WTC11 (cell line): ENCODE measurements at regions not wholly inside any gene's neighbourhood (a gene's known extent, or its start where the extent isn't known, plus 50 kb on each side); places are given as distances from the start of the nearest gene placed in this dataset.

Experiments used
- ATAC-seq: fragments of 200-7000 bp; cut with Tn5 transposase; 2 replicates; pipeline ENCODE4 v1.10.0; 2021; ENCODE audit warnings: mild to moderate bottlenecking, moderate library complexity
- CTCF ChIA-PET: fragments of 300-600 bp; sonication (Branson Sonifier 250); formaldehyde crosslinking; loops from one replicate; lab custom pipeline; 2021; ENCODE audit warnings: antibody characterized with exemption; lab: Charles Lee
- POLR2A ChIA-PET: fragments of 350-600 bp; sonication (Branson Sonifier 250); formaldehyde crosslinking; loops from one replicate; lab custom pipeline; 2021; ENCODE audit warnings: antibody characterized with exemption; lab: Charles Lee
- DNase-seq: peaks from one replicate; pipeline ENCODE4 v3.0.0; 2021; ENCODE audit warnings: low spot score
- H3K27ac Mint-ChIP-seq: 2 replicates; pipeline ENCODE4 v1.8.0; 2021; ENCODE audit warnings: mixed read lengths
- H3K27me3 Mint-ChIP-seq: 2 replicates; pipeline ENCODE4 v1.8.0; 2021; ENCODE audit warnings: low read depth, mild to moderate bottlenecking, moderate library complexity, mixed read lengths
- H3K36me3 Mint-ChIP-seq: 2 replicates; pipeline ENCODE4 v1.8.0; 2021; ENCODE audit warnings: mixed read lengths
- H3K4me1 Mint-ChIP-seq: 2 replicates; pipeline ENCODE4 v1.8.0; 2022; ENCODE audit warnings: mixed read lengths
- H3K4me3 Mint-ChIP-seq: 2 replicates; pipeline ENCODE4 v1.8.0; 2021; ENCODE audit warnings: mild to moderate bottlenecking, moderate library complexity, mixed read lengths
- H3K9me3 Mint-ChIP-seq: 2 replicates; pipeline ENCODE4 v1.8.0; 2021; ENCODE audit warnings: mixed read lengths
- CREB1 ChIP-seq: sonication (generic); formaldehyde crosslinking; IDR thresholded peaks from 2 replicates; pipeline ENCODE4 v1.8.0; 2023; ENCODE audit warnings: mild to moderate bottlenecking, missing genetic modification reagents
- CREM ChIP-seq: sonication (generic); formaldehyde crosslinking; IDR thresholded peaks from 2 replicates; pipeline ENCODE4 v1.8.1; 2022; ENCODE audit warnings: mild to moderate bottlenecking, missing genetic modification reagents, moderate library complexity
- FOXK1 ChIP-seq: sonication (generic); formaldehyde crosslinking; IDR thresholded peaks from 2 replicates; pipeline ENCODE4 v1.8.0; 2022; ENCODE audit warnings: mild to moderate bottlenecking, moderate library complexity, missing genetic modification reagents
- FOXP1 ChIP-seq: sonication (generic); formaldehyde crosslinking; IDR thresholded peaks from 2 replicates; pipeline ENCODE4 v1.8.0; 2022; ENCODE audit warnings: missing genetic modification reagents, mild to moderate bottlenecking, moderate library complexity, borderline replicate concordance
- HMGA2 ChIP-seq: fragments of 250-450 bp; sonication (Bioruptor Pico); IDR thresholded peaks from 2 replicates; pipeline ENCODE4 v1.4.0; 2021; ENCODE audit warnings: mild to moderate bottlenecking, moderate library complexity
- MXD4 ChIP-seq: fragments of 250-450 bp; sonication (Bioruptor Pico); IDR thresholded peaks from 2 replicates; pipeline ENCODE4 v1.8.0; 2021; ENCODE audit warnings: mild to moderate bottlenecking, moderate library complexity, borderline replicate concordance
- MYBL2 ChIP-seq: sonication (generic); formaldehyde crosslinking; IDR thresholded peaks from 2 replicates; pipeline ENCODE4 v1.8.1; 2023; ENCODE audit warnings: mild to moderate bottlenecking, moderate library complexity, missing genetic modification reagents
- NR1H2 ChIP-seq: sonication (generic); formaldehyde crosslinking; IDR thresholded peaks from 2 replicates; pipeline ENCODE4 v1.9.0; 2021; ENCODE audit warnings: mild to moderate bottlenecking, moderate library complexity, missing genetic modification reagents
- PRRX2 ChIP-seq: fragments of 250-450 bp; sonication (Bioruptor Pico); IDR thresholded peaks from 2 replicates; pipeline ENCODE4 v1.8.0; 2021; ENCODE audit warnings: mild to moderate bottlenecking
- RELA ChIP-seq: sonication (generic); formaldehyde crosslinking; IDR thresholded peaks from 2 replicates; pipeline ENCODE4 v1.8.1; 2022; ENCODE audit warnings: missing genetic modification reagents, mild to moderate bottlenecking, borderline replicate concordance
- TP53 ChIP-seq: sonication (generic); formaldehyde crosslinking; IDR thresholded peaks from 2 replicates; pipeline ENCODE4 v1.8.1; 2023; ENCODE audit warnings: mild to moderate bottlenecking, missing genetic modification reagents
- ZNF263 ChIP-seq: sonication (generic); formaldehyde crosslinking; IDR thresholded peaks from 2 replicates; pipeline ENCODE4 v1.8.1; 2022; ENCODE audit warnings: low read depth, mild to moderate bottlenecking, moderate library complexity, missing genetic modification reagents
- ZNF317 ChIP-seq: sonication (generic); formaldehyde crosslinking; IDR thresholded peaks from 2 replicates; pipeline ENCODE4 v1.8.1; 2023; ENCODE audit warnings: low read depth, mild to moderate bottlenecking, moderate library complexity, missing genetic modification reagents, borderline replicate concordance
- TF ChIP-seq, protein P1 (sequence below): sonication (generic); formaldehyde crosslinking; IDR thresholded peaks from 2 replicates; pipeline ENCODE4 v1.8.1; 2023; ENCODE audit warnings: mild to moderate bottlenecking, moderate library complexity, missing genetic modification reagents
- TF ChIP-seq, protein P2 (sequence below): fragments of 250-450 bp; sonication (Bioruptor Pico); IDR thresholded peaks from 2 replicates; pipeline ENCODE4 v1.9.0; 2021; ENCODE audit warnings: mild to moderate bottlenecking
- TF ChIP-seq, protein P3 (sequence below): sonication (generic); formaldehyde crosslinking; IDR thresholded peaks from 2 replicates; pipeline ENCODE4 v1.8.0; 2022; ENCODE audit warnings: mild to moderate bottlenecking, missing genetic modification reagents
- TF ChIP-seq, protein P4 (sequence below): fragments of 250-450 bp; sonication (Bioruptor Pico); IDR thresholded peaks from 2 replicates; pipeline ENCODE4 v1.8.0; 2021; ENCODE audit warnings: mild to moderate bottlenecking
- TF ChIP-seq, protein P5 (sequence below): fragments of 250-450 bp; sonication (Bioruptor Pico); conservative IDR thresholded peaks from 2 replicates; pipeline ENCODE4 v1.9.0; 2021; ENCODE audit warnings: mild to moderate bottlenecking
- TF ChIP-seq, protein P6 (sequence below): sonication (generic); formaldehyde crosslinking; IDR thresholded peaks from 2 replicates; pipeline ENCODE4 v1.8.1; 2022; ENCODE audit warnings: low read depth, mild to moderate bottlenecking, moderate library complexity, missing genetic modification reagents, borderline replicate concordance
- TF ChIP-seq, protein P7 (sequence below): sonication (generic); formaldehyde crosslinking; IDR thresholded peaks from 2 replicates; pipeline ENCODE4 v1.8.1; 2022; ENCODE audit warnings: missing genetic modification reagents, borderline replicate concordance

DNA sequence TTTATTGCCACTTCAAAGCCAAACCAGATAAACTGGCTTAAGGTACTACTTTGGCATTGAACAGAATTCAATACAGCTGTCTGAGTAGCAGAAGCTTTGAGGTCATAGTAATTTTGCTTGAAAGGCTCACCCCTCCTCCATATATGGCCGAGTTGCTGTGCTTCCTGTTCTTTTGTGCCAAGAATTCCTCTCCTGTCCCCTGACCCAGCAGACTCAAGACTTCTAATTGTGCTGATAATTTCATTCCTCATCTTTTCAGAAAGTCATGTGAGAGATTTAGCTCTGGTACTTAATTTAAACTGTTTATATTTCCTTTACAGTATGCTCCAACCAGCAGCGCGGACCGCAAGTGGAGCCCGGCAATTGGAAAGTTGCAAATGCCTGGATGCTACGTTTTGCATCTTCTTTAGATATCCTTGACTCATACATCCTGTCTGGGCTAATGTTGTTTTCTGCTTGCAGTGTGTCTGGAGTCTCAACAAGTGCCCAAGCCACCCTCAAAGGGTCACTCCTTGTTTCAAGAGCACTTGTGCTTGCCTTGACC is 373.4 kb downstream of the PDGFC start (continued):
- TF ChIP-seq, protein P1, sequence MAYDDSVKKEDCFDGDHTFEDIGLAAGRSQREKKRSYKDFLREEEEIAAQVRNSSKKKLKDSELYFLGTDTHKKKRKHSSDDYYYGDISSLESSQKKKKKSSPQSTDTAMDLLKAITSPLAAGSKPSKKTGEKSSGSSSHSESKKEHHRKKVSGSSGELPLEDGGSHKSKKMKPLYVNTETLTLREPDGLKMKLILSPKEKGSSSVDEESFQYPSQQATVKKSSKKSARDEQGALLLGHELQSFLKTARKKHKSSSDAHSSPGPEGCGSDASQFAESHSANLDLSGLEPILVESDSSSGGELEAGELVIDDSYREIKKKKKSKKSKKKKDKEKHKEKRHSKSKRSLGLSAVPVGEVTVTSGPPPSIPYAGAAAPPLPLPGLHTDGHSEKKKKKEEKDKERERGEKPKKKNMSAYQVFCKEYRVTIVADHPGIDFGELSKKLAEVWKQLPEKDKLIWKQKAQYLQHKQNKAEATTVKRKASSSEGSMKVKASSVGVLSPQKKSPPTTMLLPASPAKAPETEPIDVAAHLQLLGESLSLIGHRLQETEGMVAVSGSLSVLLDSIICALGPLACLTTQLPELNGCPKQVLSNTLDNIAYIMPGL = no peak
- no peak for TF ChIP-seq ZNF317 (CRISPR knock-in tag)

DNA sequence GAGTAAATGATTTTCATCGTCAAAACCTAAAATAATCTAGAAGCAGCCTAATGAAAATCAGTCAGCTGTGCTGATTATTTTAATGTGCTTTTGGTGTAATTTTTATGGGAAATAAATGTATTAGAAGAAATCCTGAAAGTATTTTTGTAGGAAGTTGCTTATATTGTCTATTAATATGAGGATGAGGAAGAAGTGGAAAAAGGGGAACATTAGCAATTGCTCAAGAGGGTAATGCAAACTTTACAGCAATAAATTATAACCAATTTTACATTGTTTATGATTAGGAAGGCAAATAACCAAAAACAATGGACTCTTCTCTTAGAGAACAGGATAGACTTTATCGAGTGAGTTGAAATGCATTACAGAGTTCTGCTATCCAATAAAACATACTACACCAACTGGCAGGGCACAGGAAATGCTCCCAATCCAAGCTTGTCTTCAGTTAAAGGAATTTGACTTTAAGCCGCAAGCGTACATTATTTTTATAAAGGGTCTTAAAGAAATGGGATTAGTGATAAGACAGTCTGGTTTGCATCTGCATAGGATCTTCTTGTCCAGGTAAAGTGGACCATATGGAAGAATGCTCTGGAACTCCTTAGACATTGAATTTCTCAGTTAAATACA is 374.8 kb downstream of the PDGFC start:
- POLR2A ChIA-PET = no interaction called here

DNA sequence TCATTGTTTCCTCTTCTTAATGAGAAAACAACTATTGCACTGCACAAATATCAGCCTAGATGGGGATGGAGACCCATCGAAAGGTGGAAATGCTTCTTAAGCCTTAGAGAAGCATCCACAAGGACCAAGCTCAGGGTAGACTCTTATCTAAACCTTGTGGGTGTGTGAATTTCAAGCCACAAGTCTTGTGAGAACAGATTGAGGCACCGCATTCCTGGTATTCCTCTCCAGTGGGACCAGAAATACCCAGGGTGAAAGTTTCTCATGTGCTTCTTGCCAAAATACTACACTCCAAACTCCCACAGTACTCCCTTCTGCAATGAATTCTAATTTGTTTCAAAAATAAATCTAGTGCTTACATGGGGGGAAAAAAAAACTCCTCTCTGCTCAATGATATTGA is 375.6 kb downstream of the PDGFC start:
- Mint-ChIP-seq H3K36me3 (peaks cover 16% of the 10 kb centered on the region), H3K4me1 (peaks cover 11% of the 10 kb centered on the region), H3K27ac (no peak overlapping the region), H3K27me3 (peaks cover 5% of the 10 kb centered on the region), H3K9me3 (peaks cover 23% of the 10 kb centered on the region), H3K4me3 (no peak overlapping the region)
- ATAC-seq = no peak
- ChIA-PET CTCF (no interaction called here), POLR2A (no interaction called here)
- no peak for DNase-seq
- TF ChIP-seq HMGA2 (CRISPR knock-in tag) (no peak), CREB1 (CRISPR knock-in tag) (no peak), FOXK1 (CRISPR knock-in tag) (no peak), CREM (no peak), RELA (CRISPR knock-in tag) (no peak), MXD4 (CRISPR knock-in tag) (no peak), NR1H2 (CRISPR knock-in tag) (no peak), ZNF263 (CRISPR knock-in tag) (no peak), MYBL2 (CRISPR knock-in tag) (no peak)
- TF ChIP-seq, protein P2, sequence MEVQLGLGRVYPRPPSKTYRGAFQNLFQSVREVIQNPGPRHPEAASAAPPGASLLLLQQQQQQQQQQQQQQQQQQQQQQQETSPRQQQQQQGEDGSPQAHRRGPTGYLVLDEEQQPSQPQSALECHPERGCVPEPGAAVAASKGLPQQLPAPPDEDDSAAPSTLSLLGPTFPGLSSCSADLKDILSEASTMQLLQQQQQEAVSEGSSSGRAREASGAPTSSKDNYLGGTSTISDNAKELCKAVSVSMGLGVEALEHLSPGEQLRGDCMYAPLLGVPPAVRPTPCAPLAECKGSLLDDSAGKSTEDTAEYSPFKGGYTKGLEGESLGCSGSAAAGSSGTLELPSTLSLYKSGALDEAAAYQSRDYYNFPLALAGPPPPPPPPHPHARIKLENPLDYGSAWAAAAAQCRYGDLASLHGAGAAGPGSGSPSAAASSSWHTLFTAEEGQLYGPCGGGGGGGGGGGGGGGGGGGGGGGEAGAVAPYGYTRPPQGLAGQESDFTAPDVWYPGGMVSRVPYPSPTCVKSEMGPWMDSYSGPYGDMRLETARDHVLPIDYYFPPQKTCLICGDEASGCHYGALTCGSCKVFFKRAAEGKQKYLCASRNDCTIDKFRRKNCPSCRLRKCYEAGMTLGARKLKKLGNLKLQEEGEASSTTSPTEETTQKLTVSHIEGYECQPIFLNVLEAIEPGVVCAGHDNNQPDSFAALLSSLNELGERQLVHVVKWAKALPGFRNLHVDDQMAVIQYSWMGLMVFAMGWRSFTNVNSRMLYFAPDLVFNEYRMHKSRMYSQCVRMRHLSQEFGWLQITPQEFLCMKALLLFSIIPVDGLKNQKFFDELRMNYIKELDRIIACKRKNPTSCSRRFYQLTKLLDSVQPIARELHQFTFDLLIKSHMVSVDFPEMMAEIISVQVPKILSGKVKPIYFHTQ = no peak
- TF ChIP-seq, protein P3, sequence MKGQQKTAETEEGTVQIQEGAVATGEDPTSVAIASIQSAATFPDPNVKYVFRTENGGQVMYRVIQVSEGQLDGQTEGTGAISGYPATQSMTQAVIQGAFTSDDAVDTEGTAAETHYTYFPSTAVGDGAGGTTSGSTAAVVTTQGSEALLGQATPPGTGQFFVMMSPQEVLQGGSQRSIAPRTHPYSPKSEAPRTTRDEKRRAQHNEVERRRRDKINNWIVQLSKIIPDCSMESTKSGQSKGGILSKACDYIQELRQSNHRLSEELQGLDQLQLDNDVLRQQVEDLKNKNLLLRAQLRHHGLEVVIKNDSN (CRISPR knock-in tag) = no peak
- TF ChIP-seq, protein P4, sequence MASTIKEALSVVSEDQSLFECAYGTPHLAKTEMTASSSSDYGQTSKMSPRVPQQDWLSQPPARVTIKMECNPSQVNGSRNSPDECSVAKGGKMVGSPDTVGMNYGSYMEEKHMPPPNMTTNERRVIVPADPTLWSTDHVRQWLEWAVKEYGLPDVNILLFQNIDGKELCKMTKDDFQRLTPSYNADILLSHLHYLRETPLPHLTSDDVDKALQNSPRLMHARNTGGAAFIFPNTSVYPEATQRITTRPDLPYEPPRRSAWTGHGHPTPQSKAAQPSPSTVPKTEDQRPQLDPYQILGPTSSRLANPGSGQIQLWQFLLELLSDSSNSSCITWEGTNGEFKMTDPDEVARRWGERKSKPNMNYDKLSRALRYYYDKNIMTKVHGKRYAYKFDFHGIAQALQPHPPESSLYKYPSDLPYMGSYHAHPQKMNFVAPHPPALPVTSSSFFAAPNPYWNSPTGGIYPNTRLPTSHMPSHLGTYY (CRISPR knock-in tag) = no peak
- TF ChIP-seq, protein P5, sequence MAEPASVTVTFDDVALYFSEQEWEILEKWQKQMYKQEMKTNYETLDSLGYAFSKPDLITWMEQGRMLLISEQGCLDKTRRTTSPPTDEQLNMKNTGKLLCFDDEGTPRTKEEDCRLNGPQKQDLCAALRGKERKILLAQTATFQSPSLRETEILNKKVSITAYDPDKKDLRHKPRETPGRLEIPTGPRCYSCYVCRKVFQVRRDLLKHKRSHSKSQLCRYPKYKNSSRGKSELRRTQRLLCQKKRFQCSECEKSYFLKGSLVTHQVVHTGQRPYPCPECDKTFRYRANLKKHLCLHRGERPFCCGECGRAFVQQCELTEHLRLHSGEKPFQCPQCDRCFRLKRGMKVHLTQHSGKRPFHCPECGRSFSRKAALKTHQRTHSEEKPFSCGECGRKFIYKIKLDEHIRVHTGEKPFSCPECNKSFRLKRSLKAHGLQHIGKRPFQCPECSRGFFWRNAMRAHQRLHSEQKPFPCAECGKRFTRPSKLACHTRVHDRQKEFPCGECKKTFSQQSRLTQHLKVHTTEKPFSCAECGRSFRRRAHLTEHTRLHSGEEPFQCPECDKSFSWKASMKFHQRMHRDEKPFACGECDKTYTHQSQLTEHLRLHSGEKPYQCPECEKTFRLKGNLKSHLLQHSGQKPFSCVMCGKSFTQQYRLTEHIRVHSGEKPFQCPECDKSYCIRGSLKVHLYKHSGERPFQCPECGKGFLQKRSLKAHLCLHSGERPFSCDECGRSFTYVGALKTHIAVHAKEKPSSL (CRISPR knock-in tag) = no peak

More for the DNA sequence above, 374.8 kb downstream of the PDGFC start:
- H3K9me3 Mint-ChIP-seq = peaks cover 31% of the 10 kb centered on the region
- ATAC-seq (no peak), DNase-seq (no peak)
- TF ChIP-seq, protein P6, sequence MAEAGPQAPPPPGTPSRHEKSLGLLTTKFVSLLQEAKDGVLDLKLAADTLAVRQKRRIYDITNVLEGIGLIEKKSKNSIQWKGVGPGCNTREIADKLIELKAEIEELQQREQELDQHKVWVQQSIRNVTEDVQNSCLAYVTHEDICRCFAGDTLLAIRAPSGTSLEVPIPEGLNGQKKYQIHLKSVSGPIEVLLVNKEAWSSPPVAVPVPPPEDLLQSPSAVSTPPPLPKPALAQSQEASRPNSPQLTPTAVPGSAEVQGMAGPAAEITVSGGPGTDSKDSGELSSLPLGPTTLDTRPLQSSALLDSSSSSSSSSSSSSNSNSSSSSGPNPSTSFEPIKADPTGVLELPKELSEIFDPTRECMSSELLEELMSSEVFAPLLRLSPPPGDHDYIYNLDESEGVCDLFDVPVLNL (CRISPR knock-in tag) = no peak
- TF ChIP-seq FOXP1 (no peak), HMGA2 (CRISPR knock-in tag) (no peak), TP53 (no peak), PRRX2 (CRISPR knock-in tag) (no peak)
- TF ChIP-seq, protein P7, sequence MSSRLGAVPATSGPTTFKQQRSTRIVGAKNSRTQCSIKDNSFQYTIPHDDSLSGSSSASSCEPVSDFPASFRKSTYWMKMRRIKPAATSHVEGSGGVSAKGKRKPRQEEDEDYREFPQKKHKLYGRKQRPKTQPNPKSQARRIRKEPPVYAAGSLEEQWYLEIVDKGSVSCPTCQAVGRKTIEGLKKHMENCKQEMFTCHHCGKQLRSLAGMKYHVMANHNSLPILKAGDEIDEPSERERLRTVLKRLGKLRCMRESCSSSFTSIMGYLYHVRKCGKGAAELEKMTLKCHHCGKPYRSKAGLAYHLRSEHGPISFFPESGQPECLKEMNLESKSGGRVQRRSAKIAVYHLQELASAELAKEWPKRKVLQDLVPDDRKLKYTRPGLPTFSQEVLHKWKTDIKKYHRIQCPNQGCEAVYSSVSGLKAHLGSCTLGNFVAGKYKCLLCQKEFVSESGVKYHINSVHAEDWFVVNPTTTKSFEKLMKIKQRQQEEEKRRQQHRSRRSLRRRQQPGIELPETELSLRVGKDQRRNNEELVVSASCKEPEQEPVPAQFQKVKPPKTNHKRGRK = no peak
- H3K27me3 Mint-ChIP-seq = peaks cover 5% of the 10 kb centered on the region
- no peak overlapping the region for H3K27ac Mint-ChIP-seq
- H3K4me1 Mint-ChIP-seq = peaks cover 11% of the 10 kb centered on the region
- H3K4me3 Mint-ChIP-seq = no peak overlapping the region
- H3K36me3 Mint-ChIP-seq = peaks cover 22% of the 10 kb centered on the region
- CTCF ChIA-PET = no interaction called here
